ENCODE measurements at regions not wholly inside any gene's neighbourhood (a gene's known extent, or its start where the extent isn't known, plus 50 kb on each side); places are given as distances from the start of the nearest gene placed in this dataset.
"Not testable (repeated sequence)": the region's sequence is repeated elsewhere in the genome, so short reads cannot be mapped to it uniquely, and the experiment has no call there.

DNA sequence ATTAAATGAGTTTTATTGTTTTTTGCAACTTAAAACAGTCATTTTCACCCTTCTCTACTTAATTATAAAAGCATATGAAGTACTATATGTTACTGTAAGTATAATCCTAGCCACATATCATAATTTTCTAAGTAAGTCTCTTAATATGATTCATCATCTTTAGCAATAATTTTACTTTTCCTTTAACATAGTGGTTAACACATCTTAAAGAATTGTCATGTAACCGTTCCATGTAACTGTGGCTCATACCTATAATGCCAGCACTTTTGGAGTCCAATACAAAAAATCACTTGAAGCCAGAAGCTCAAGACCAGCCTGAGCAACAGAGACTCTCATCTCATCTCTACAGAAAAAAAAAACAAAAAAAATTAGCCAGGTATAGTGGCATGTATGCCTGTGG is 260.6 kb upstream of the DUSP10 start:
- no peak for DNase-seq (ENCODE audit: low spot score)
- no peak overlapping the region for H3K4me3 ChIP-seq
- TF ChIP-seq, protein P1, sequence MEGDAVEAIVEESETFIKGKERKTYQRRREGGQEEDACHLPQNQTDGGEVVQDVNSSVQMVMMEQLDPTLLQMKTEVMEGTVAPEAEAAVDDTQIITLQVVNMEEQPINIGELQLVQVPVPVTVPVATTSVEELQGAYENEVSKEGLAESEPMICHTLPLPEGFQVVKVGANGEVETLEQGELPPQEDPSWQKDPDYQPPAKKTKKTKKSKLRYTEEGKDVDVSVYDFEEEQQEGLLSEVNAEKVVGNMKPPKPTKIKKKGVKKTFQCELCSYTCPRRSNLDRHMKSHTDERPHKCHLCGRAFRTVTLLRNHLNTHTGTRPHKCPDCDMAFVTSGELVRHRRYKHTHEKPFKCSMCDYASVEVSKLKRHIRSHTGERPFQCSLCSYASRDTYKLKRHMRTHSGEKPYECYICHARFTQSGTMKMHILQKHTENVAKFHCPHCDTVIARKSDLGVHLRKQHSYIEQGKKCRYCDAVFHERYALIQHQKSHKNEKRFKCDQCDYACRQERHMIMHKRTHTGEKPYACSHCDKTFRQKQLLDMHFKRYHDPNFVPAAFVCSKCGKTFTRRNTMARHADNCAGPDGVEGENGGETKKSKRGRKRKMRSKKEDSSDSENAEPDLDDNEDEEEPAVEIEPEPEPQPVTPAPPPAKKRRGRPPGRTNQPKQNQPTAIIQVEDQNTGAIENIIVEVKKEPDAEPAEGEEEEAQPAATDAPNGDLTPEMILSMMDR (IDR thresholded peaks at IDR 0.05) = no peak
- H3K27ac ChIP-seq = no peak overlapping the region

DNA sequence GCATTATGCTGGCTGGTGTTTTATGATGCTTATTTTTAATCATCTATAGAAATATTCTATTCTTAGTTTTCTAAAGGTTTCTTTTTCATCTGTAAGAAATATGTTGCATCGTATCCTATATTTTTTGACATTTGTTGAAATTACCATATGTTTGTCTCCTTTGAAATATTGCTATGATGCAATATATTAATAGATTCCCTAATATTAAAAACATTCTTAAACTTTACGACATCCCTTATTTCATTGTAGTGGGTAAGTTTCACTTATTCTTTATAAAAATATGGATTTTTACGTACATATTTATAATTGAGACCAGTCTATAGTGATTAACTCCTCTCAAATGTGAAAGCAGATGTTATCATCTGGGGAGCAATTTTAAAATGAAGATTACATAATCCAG is 258.2 kb upstream of the DUSP10 start:
- no peak for DNase-seq (ENCODE audit: low spot score)
- no peak overlapping the region for H3K27ac ChIP-seq
- H3K4me3 ChIP-seq = no peak overlapping the region
- TF ChIP-seq, protein P1 (IDR thresholded peaks at IDR 0.05) = no peak

DNA sequence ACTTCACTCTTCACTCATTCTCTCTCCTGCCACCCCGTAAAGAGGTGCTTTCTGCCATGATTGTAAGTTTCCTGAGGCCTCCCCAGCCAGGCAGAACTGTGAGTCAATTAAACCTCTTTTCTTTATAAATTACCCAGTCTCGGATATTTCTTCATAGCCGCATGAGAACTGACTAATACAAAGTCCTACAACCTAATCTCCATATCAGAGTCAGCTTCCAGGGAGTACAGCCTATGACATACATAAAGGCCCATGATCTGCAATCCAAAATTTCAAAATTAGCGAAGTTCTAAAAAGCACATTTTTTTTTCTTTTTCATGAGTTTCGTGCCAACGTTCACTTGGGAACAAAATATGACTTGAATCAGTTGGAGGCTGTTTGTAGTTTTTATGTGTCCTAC is 256.9 kb upstream of the DUSP10 start:
- no peak overlapping the region for H3K27ac ChIP-seq
- no peak overlapping the region for H3K4me3 ChIP-seq
- TF ChIP-seq, protein P1 (IDR thresholded peaks at IDR 0.05) = no peak
- DNase-seq (ENCODE audit: low spot score) = no peak

DNA sequence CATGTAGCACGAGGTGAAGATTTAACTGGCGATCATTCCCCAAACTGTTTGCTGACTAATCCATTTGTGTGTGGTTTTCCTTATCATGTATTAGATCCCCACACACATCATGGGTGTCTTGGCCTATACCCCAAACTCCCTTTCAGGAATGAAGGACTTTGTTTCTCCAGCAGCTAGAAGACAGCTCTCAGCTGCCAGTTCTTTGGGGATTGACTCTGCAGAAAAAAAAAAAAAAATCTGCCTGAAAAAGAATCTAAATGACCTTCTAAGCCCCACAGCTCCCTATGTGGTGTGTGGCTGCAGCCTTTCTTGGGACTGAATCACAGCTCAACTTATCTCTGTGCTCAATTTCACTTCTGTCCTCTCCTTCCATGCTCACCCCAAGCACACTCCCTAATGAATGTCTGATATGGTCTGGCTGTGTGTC is 256.3 kb upstream of the DUSP10 start:
- Histone ChIP-seq H3K4me3 (no peak overlapping the region), H3K27ac (no peak overlapping the region)
- no peak for DNase-seq (ENCODE audit: low spot score)
- TF ChIP-seq, protein P1 (IDR thresholded peaks at IDR 0.05) = no peak

DNA sequence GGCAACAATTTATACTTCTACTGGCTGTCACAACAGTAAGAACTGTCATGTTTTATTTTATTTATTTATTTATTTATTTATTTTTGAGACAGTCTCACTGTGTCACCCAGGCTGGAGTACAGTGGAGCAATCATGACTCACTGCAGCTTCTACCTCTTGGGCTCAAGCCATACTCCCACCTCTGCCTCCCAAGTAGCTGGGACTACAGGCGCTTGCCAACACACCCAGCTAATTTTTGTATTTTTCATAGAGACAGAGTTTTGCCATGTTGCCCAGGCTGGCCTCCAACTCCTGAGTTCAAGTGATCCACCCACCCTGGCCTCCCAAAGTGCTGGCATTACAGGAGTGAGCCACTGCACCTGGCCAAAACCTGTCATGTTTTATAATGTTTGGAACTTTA is 255.1 kb upstream of the DUSP10 start:
- not testable (repeated sequence) for H3K4me3 ChIP-seq; DNase-seq (ENCODE audit: low spot score); H3K27ac ChIP-seq

DNA sequence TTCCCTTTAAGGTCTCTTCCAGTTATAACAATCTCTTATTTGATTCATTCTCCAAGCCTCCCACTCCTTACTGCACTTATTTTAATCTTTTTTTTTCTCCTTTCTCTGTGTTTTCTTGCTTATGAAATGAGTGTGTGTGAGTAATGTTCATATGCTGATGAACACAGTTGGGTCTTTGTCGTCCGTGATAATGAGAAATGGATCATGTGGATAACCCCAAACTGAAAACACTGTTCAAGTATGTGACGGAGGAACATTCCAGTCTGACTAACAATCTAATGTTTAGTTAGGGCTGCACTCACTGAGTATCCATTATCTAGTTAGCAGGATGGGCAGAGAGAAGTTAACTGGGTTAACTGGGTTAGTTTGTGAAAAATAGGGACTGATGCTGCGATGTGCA is 253.1 kb upstream of the DUSP10 start:
- H3K27ac ChIP-seq = no peak overlapping the region

DNA sequence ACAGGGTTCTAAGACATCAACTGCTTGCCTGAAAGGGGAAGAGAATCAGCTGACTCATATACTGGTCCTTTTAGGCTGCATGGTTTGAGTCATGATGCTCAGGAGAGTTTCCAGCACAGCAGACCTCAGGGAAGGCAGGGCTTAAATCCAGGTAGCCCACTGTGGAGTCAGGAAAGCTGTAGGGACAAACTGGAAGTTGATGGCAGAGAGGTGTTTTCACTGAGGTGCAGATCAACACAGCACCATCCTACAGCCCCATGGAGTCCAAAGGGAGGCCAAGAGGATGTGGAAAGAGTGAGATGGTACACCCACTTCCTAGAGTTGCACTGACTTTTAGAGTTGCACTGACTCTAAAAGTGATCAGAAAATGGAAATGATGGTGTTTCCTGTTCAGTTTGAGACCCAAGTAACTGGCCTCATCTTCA is 252.4 kb upstream of the DUSP10 start:
- TF ChIP-seq, protein P1 (IDR thresholded peaks at IDR 0.05) = no peak
- no peak for DNase-seq (ENCODE audit: low spot score)
- Histone ChIP-seq H3K4me3 (no peak overlapping the region), H3K27ac (peak overlapping the region in 1 of 2 donors; percentile 24)

More for the DNA sequence above, 253.1 kb upstream of the DUSP10 start:
- TF ChIP-seq, protein P1 (IDR thresholded peaks at IDR 0.05) = no peak
- H3K4me3 ChIP-seq = no peak overlapping the region
- DNase-seq (ENCODE audit: low spot score) = no peak

DNA sequence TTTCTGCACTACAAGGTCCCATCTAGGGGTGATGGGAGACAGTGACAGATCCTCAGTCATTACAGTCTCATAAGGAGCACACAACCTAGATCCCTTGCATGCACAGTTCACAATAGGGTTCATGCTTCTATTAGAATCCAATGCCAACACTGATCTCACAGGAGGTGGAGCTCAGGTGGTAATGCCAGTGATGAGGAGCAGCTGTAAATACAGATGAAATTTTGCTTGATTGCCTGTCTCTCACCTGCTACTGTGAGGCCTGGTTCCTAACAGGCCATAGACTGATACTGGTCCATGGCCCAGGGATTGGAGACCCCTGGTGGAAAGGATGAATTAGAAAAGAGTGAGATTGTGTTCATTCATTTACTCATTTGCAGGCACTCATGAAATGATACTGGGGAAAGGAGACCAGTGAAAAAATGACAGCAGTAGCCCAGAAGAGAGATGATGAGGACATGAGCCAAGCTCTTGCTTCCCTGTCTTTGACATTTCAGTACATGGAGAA is 251.6 kb upstream of the DUSP10 start:
- TF ChIP-seq, protein P1 (IDR thresholded peaks at IDR 0.05) = no peak
- DNase-seq (ENCODE audit: low spot score) = no peak
- no peak overlapping the region for H3K4me3 ChIP-seq
- no peak overlapping the region for H3K27ac ChIP-seq

Data from coronary artery (tissue), 2 donors.